ENCODE measurements at regions not wholly inside any gene's neighbourhood (a gene's known extent, or its start where the extent isn't known, plus 50 kb on each side); places are given as distances from the start of the nearest gene placed in this dataset.
"Not testable (repeated sequence)": the region's sequence is repeated elsewhere in the genome, so short reads cannot be mapped to it uniquely, and the experiment has no call there.

DNA sequence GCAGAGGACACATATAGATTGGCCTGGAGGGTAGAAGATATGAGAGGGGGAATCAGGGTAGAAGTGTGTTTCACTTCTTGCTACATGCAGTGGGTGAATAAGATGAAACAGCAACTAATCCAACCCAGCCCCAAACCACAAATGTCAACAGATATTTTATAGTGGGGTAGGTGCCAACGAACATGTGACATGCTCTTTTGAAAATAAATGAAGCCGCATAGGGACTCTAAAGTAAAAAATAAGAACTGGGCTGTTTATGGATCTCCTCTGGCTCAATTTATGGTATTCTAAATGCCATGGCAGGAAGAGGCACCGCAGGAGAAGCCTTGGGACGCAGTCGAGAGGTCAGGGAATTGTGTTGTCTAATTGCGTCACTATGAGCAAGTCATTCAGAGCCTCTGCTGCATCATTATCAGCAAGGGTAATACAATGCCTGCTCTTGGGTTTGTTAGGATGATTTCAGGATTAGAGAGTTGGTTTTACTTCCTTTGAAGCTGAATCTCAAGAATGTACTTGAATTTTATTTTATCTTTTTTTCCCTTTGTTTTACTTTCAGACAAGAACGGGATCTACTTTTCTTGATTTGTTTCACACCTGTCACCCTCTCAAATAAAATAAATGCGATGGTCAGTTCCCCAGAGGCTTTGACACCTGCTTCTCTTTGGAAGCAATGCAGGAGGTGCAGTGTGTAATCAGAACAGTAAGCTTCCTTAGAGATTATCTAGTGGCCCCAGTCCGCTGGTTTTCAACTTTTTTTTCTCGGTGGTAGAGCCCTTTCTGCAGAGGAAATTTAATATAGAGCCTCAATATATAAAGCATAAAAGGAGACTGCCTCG is 375.6 kb upstream of the CLINT1 start:
- no peak for DNase-seq

DNA sequence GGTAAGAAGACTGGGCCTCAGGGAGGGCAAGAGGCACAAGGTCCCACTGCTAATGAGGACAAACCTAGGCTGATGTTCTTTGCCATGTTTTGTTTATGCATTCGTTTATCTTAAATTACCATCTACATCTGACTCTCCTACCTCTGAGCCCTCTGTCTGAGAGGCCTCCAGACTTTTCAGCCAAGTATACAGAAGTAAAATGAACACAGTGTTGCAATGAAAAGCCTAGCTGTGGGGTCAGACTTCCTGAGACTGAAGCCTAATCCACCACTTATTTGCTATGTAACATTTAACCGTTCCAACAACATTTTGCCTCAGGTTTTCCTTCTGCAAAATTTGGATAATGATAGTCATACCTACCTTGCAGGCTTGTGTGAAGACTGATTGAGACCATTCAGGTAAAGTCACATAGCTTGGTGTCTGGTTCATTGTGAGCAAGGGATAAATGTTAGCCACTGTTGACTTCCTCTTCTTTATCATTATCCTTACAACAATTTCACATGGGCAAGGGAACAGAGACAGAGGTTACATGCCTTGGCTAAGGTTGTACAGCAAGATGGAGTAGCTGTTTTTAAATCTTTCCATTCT is 374.9 kb upstream of the CLINT1 start:
- no peak for DNase-seq

DNA sequence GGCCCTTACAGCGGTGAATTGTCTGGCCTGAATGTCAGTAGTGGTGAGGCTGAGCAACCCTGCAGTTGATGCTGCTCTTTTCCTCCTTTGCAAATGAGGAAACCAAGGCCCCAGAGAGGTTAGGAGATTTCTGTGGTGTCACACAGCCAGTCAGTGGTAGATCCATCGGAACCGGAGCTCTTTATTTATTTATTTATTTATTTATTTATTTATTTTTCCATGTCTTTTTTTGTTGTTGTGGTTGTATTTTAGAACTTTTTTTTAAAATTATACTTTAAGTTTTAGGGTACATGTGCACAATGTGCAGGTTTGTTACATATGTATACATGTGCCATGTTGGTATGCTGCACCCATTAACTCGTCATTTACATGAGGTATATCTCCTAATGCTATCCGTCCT is 368.4 kb upstream of the CLINT1 start:
- DNase-seq: not testable (repeated sequence)

DNA sequence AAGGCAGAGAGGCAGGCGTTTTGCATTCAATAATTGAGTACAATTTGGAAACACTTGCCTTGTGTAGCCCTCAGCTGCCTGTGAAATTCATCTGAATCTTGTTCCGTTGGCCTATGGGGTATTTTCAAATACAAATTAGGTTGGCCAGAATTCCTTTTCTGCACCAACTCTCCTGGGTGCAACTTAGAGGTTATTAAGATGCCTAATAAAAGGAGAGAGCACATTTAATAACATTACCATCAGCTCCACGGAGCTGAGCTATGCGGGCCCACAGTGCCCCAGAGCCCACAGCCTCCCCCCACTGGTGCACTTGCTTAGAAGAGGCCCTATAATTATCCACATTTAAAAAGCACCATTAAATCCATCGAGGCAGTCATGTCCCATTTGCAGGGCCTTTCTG is 367.6 kb upstream of the CLINT1 start:
- no peak for DNase-seq

DNA sequence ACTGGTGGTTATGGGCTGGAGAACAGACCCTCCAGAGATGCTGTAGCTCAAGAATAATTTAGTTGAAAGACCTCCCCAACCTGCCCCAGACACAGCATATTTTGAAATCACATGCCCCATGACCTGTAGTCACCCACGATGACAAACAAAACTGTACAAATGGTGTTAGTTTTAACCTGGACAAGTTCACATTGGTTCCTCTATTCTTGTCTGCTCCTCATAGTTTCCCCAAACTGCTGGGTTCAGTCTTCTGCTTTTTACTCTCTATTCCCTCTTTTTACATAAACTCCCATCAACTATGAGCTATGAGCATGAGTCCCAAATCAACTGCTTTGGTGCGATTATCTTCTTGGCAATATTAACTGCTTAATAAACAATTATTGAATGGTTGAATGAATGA is 365.3 kb upstream of the CLINT1 start:
- DNase-seq: no peak

DNA sequence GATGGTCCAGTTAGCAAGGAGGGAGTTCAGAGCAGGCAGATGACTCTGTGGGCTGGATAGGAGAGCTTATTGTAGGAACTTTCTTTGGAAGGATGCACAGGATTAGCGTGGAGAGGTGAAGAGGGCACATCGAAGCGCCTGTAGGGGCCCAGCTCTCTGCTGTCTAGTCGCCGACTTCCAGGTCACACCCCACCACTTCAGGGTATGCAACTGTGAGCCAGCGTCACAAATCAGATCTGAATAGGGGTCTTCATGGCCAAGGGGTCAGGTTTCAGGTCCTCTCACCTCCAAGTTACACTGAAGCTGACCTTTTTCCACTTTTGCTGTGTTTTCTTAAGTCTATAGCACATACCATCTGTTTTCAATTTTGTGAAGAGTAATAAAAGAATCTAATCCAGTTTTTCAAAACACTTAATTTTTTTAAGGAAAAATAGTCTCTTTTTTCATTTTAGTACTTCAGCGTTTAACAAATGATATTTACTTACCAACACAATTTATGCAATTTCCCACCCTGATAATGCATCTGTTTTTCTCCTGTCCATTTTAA is 364.2 kb upstream of the CLINT1 start:
- DNase-seq: no peak

DNA sequence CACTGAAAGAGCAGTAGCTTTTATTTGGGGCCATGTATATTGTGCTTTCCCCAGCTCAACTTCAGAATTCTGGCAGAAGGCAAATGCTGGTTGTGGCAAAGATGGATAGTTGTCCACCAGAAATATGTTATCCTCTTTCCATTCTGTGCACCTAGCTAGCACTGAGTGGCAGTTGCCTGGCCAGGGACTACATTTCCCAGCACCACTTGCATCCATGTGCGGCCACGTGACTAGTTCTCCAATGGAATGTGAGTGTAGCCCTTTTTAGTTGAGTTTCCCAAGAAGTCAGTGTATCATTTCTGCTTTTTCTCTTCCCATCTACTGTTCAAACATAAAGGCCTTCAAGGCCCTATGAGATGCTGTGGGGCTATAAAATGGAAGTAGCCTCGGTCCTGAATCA is 354.0 kb upstream of the CLINT1 start:
- no peak for DNase-seq

DNA sequence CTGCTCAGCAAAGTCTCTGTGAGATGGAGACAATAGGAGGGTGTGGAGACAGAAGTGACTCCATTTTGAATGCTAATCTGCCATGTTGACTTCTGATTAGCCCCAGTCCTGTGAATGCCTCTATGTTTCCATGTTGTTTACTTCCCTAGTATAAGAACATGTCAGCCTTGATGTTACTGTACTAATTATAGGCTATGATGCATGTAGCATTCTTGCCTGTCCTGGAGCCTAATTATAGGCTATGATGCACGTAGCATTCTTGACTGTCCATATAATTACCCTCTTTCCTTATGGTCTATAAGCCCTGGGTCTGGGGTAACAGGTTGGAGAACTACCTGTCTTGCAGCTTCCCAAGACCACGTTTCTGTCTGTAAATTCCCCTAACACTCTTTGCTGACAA is 353.3 kb upstream of the CLINT1 start:
- no peak for DNase-seq

DNA sequence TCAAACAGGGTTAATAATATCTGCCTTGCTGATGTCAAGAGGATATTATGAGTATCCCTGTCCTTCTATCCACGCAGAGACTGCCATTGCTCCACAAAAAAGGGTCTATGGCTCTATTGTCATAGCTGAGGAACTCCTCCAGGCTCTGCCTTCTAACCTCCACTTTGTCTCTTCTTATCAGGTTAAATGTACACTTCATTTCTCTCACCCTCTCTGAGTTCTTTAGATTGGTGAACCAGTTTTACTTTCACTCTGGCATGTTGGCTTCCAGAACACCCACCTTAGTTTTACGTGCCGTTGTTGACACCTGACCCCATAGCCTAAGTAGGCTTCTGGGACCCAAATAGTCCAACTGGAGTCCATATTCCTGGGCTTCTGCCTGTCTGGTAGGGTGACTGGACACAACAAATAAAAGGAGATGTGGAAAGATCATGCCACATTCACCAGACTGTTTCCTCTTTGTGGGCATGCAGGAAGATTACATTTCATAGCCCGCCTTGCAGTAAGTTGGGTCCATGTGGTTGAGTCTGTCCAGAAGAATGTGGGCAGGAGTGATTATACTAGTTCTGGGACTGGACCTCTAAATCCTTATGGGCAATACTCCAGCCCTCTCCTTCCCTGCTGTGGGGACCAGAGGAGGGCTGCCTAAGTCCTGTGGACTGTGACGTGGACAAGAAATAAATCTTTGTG is 350.4 kb upstream of the CLINT1 start:
- no peak for DNase-seq

DNA sequence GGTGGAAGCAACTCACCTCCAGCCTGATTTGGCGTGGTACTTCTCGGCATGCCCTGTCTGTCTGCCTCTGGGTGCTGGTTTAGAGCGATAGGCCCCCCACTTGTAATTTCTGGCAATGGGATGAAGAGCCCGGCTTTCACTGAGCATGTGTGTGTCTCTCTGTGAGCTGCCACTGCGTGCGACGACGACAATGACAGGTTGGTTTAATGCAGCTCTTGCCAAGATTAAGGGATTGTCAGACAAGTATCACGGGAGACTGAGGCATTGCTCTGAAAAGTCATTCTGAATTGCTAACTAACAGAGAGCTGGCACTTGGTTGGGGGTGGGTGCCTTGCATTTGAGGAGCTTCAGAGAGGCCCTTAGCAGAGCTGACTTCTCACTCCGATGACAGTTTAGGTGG is 348.8 kb upstream of the CLINT1 start:
- no peak for DNase-seq

DNA sequence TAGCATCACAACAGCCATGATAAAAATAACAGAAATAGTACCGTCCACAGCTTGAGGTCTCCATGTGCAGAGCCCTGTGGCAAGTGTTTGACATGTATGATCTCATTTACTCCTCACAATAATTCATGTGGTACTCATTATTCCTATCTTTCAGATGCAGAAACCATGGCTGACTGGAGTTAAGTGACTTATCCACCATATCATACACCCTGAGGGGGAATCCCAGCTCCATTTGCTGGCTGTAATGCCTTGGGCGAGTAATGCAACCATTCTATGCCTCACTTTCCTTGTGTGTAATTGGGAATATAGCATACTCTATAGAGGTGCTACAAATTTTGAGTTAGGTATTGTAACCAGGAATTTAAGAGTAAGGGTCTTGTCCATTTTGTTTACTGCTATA is 347.0 kb upstream of the CLINT1 start:
- no peak for DNase-seq

DNA sequence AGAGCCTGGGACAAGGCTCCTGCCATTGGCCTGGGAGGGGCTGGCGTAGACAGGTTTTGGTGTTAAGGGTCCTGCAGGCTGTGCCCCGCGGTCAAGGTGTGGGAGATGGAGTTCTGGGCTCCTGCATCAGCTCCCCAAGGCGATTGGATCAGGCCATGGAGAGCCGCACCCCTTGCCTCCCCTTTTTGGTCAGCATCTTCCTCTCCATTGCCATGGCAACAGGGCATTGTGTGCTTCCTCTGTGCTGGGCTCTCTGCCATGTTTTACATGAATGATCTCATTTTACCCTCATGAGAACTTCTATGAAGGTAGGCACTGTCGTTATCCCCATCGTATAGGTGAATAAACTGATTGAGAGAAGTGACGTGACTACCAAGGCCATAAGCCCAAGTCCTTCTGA is 344.3 kb upstream of the CLINT1 start:
- no peak for DNase-seq

DNA sequence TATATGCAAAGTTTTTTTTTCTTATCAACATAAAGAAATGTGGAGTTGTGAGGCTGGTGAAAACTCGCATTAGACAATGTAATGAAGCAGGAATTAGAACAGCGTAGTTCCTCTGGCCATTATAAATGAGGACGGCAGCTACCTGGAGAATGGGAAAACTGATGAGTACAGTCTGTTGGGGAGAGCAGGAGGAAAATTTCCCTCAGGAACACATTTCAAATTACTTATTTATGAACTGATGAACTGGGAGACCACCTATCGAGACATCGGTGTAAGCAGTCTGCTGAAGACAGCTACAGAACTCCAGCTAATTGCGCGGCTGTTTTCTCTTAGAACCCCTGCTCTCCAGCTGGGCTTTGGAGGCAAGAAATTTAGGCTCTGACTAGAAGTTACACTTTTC is 343.9 kb upstream of the CLINT1 start:
- no peak for DNase-seq

DNA sequence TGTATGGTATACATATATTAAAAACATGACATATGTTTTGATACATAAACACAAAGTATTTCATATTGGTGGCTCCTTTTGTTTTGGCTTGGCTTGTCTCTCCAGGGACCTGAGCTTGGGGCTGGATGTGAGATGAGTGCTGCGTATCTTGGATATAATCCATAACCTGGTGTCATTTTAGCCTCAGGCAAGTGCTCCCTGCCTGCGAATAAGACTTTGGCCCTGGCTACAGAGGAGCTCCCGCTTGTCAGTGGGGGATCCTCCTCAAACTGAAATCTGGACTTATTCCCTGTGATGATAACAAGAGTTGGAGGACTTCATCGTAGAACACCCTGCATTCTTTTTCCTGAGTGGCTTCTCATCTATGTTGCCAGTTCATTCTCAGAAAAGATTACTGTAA is 341.7 kb upstream of the CLINT1 start:
- DNase-seq: no peak

DNA sequence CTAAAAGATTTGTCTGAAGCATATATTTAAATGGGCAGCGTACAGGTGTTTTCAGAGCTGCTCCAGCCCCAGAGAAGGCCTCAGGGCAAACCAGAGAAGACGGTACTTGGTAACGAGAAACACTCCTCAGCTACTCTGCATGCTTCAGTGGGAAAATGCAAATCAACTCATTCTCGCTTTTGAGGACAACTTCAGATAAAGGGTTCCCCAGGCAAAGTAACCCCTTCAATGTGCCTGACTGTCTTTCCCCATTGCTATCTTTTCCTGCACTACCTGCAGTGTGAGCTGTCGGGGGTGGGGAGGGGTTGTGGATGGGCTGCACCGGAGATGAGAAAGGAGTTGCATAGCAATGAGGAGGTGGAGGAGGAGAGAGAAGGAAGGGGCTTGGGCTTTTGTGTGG is 339.7 kb upstream of the CLINT1 start:
- no peak for DNase-seq

DNA sequence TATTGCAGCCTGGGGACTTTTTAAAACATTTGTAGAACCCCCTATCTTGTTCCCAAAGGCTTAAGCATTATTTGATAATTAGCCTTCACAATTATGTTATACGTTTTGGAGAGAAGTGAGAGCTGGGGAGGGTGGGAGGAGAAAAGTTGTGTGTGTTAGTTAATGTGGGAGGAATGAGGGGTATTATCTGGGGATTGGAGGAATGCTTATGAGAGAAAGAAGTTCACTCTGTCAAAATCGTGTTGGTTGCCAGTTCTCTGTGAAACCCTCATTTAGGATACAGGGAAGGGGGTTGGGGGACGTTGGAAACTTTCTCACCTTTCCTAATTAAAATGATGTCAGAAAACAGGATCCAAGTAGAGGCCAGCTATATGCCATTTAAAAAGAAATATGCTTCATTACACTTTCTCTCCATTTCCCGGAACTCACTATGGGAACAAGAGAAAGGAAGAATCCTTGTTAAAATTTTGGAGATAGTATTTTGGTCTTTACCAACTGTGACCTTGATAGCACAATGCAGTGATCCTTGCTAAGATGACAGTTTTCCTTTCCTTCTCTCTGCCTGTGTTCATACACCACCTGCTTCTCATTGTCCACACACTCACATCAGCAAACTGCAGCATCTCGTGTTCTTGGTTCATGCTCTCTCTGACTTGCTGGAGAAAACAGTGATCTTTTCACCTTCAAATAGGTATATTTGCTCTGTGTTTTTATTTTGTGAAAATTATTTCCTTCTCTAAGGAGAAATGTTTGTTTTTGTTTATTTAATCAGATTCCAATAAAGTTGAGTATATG is 336.7 kb upstream of the CLINT1 start:
- DNase-seq: no peak

DNA sequence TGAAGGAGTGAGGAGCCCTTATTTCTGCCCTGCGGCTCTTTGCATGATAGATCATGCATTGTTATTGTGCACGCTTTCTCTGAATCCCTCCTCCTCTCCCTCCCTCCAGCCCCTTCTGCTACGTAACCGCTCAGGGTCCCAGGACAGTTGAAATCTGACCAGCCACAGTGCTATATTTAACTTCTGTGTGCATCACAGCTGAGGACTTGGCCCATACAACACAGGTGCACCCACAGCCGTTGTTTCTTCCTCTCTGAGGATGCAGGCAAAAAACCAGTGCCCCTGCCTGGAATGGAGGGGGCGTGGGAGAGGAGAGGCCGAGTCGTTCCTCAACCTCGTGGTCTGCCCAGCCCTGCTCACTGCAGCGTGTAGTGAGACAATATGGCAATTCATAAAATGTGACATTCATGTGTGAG is 335.6 kb upstream of the CLINT1 start:
- no peak for DNase-seq

DNA sequence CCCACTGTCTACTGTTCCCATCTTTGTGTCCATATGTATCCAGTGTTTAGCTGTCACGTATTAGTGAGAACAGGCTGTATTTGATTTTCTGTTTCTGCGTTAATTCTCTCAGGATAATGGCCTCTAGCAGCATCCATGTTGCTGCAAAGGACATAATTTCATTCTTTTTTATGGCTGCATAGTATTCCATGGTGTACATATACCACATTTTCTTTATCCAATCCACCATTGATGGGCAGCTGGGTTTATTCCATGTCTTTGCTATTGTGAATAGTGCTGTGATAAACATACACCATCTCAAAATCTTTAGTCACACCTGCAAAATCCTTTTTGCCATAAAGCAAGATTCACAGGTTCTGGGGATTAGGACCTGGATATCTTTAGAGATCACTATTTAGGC is 334.4 kb upstream of the CLINT1 start:
- not testable (repeated sequence) for DNase-seq

DNA sequence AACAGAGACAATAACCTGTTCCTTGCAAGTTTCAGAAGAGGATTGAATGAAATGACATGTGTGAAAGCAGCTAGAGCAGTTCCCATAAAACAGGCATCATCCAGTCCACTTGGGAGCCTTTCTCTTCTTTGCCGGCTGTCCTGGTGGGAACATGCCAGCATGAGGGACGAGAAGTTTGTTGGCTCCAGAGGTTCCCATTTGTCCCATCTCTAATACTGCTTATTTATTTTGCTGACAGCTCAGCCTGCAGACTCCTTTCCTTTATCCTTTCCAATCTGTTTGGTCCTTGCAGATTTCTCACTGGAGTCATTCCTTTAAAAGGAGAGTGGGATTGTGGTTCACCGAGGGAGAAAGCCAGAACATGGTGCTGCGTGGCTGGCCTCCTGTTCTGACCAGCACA is 321.5 kb upstream of the CLINT1 start:
- DNase-seq: no peak

DNA sequence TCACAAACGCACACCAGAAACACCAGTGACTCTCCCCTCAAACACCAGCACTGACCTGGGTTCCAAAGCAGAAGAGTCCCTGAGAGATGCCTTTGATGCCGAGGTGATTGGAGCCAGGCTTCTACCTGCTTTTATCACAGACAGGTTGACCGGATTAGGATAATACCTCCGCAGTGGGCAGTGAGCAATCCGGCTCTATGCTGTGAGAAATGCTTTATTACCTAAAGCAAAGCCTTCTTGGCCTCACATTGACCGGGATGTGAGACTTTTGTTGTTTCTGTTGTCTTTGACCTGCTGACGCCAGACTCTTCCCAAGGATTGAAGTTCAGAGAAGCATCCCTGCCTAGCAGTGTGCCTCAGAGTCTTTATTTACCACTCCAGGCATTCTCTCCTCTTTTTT is 320.3 kb upstream of the CLINT1 start:
- DNase-seq: no peak

DNA sequence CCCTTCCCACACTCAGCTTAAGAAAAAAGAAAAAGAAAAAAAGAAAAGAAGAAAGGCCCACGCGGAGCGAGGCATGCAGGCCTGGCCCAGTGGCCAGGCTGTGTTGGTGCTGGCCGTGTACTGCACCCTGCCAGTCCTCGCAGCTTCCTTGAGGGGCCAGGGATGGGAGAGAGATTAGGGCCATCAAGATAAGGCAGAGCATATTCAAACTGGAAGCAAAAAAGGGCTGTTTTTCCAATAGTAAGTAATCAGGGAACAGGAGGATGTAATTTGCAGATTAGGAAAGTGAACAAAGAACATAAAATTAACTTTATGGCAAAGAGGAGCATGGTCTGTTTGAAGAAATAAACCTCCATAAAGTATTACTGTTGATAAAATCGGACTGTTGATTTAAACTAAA is 319.6 kb upstream of the CLINT1 start:
- DNase-seq: no peak

DNA sequence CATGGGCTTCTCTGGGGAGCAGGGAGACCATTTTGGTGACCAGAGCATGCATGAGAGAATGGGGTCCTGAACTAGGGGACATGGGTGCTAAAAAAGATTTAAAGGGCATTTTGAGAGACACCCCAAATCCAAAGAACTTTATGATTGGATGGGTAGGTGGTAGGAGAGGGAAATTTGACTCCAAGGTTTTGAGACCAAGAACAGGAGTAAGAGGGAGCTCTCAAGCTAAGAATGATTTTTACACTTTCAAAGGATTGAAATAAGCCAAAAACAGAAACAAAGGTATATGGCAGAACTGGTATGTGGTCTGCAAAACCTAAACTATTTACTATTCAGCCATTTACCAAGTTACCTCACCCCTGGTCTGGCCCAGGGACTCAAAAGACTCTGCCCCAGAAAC is 318.2 kb upstream of the CLINT1 start:
- no peak for DNase-seq

DNA sequence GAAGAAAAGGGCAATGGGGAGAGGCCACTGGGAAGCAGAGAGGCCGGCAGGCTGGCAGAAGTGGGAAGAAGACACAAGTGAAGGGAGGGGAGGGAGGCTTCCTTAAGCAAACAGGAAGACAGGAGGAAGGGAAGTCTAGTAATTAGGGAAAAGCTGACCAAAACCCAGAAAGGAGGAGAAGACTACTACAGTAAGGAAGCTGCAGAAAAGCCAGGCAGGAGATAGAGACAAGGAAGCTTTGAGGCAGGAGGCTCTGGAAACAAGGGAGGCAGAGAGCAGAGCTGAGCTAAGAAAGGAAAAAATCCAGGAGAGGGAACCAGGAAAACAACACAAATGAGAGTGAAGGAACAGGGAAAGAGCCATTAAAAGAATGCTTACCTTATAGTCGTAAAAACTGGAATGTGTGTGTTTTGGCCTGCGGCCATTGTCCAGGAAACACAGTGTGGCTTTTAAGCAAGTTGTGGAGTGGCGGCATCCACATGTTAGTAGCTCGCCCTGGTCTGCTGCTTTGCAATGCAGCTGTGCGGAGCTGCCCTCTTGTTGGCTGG is 317.1 kb upstream of the CLINT1 start:
- DNase-seq: no peak

All from activated CD8-positive, alpha-beta memory T cell treated with anti-CD3 and anti-CD28 coated beads for 24 hours (primary cell).